ENCODE measurements at regions not wholly inside any gene's neighbourhood (a gene's known extent, or its start where the extent isn't known, plus 50 kb on each side); places are given as distances from the start of the nearest gene placed in this dataset.
"Not testable (repeated sequence)": the region's sequence is repeated elsewhere in the genome, so short reads cannot be mapped to it uniquely, and the experiment has no call there.

DNA sequence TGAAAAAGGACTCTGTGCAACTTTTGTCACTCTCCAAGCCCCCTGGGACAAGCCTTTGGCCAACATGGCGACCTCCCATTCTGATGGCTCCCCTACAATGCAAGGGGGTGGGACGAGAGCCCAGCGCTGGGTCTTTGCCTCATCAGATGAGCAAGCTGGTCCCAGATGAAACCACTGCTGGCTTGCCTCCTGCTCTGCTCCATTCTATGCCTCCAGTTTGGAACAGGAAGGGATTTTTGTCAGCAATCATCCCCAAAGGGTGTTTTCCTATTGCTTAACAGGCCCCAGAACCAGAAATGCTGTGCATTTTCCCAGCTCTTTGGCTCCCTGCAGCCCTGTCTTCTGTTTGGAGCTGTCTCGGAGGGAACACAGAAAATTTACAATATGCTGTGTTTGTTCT, 412.7 kb downstream of the MAFB start:
- no peak for DNase-seq (ENCODE audit: insufficient read length, low spot score, missing footprints)
- H3K4me2 ChIP-seq (ENCODE audit: insufficient read depth, low read length): no peak overlapping the region
- H3K36me3 ChIP-seq (ENCODE audit: insufficient read depth, low read length): no peaks in the 10 kb centered on the region
- no peaks in the 10 kb centered on the region for H4K20me1 ChIP-seq (ENCODE audit: insufficient read depth, low read length)
- no peaks in the 10 kb centered on the region for H3K79me2 ChIP-seq (ENCODE audit: insufficient read depth, low read length)
- H3K4me3 ChIP-seq (ENCODE audit: insufficient read depth, low read length): no peak overlapping the region
- no peak overlapping the region for H2AFZ ChIP-seq (ENCODE audit: low read length)
- no peaks in the 10 kb centered on the region for H3K4me1 ChIP-seq (ENCODE audit: insufficient read depth, low read length)
- TF ChIP-seq, protein P1, sequence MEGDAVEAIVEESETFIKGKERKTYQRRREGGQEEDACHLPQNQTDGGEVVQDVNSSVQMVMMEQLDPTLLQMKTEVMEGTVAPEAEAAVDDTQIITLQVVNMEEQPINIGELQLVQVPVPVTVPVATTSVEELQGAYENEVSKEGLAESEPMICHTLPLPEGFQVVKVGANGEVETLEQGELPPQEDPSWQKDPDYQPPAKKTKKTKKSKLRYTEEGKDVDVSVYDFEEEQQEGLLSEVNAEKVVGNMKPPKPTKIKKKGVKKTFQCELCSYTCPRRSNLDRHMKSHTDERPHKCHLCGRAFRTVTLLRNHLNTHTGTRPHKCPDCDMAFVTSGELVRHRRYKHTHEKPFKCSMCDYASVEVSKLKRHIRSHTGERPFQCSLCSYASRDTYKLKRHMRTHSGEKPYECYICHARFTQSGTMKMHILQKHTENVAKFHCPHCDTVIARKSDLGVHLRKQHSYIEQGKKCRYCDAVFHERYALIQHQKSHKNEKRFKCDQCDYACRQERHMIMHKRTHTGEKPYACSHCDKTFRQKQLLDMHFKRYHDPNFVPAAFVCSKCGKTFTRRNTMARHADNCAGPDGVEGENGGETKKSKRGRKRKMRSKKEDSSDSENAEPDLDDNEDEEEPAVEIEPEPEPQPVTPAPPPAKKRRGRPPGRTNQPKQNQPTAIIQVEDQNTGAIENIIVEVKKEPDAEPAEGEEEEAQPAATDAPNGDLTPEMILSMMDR (IDR thresholded peaks at IDR 0.05; ENCODE audit: extremely low read depth, low read depth, low read length): no peak
- H3K9me3 ChIP-seq (ENCODE audit: low read depth, low read length): no peaks in the 10 kb centered on the region
- H3K27ac ChIP-seq (ENCODE audit: low read depth, low read length): no peak overlapping the region
- no peaks in the 10 kb centered on the region for H3K27me3 ChIP-seq (ENCODE audit: insufficient read depth, low read length)

DNA sequence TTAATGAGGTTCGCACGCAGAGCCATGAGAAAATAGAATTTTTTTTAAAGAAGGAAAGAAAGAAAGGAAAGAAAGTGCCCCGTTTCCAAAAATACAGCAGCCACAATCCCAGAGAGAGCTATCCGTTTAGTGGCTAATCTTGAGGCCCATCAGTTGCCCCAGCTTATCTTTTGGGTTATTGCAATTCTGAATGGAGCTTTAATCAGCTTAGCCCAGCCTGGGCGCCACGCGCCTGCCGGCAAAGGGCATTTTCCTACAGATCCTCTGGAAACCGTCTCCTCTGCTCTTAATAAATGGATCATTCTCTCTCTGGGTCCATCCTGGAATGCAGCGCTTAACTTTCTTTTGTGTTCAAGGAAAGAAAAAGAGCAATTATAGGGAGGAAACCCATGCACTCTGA, 413.3 kb downstream of the MAFB start:
- Histone ChIP-seq H3K9me3 (ENCODE audit: low read depth, low read length) (no peaks in the 10 kb centered on the region), H3K79me2 (ENCODE audit: insufficient read depth, low read length) (no peaks in the 10 kb centered on the region), H3K36me3 (ENCODE audit: insufficient read depth, low read length) (no peaks in the 10 kb centered on the region), H3K27ac (ENCODE audit: low read depth, low read length) (no peak overlapping the region), H3K4me1 (ENCODE audit: insufficient read depth, low read length) (no peaks in the 10 kb centered on the region), H3K27me3 (ENCODE audit: insufficient read depth, low read length) (no peaks in the 10 kb centered on the region), H3K4me2 (ENCODE audit: insufficient read depth, low read length) (no peak overlapping the region), H4K20me1 (ENCODE audit: insufficient read depth, low read length) (no peaks in the 10 kb centered on the region), H3K4me3 (ENCODE audit: insufficient read depth, low read length) (no peak overlapping the region), H2AFZ (ENCODE audit: low read length) (no peak overlapping the region)
- DNase-seq (ENCODE audit: insufficient read length, low spot score, missing footprints): no peak
- TF ChIP-seq, protein P1 (IDR thresholded peaks at IDR 0.05; ENCODE audit: extremely low read depth, low read depth, low read length): no peak

DNA sequence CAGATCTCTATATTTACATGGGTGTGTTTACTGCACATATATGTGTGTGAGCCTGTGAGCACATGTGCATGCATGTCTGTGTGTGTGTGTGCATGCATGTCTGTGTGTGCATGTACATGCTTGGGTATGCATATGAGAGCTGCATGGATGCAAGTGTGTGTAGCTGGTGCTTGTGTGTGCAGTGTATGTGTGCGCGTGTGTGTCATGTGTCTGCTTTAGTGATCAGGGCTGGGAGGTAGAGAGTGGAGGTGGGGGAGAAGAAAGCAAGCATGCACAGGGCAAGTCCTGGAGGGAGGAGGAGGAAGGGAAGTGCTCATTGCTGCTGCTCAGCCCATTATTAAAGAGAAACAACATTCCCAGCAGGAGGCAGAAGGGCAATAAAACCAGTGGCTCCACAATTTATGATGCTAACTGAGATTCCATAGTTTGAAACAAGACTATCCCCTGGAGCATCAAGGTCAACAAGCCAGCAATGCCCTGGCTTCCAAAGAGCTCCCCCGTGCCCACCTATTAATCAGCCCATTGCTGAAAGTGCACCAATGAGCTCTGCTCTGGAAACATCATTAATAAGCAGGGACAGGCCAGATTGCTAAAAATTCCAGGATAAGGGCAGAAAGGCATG, 414.0 kb downstream of the MAFB start:
- Histone ChIP-seq H3K27me3 (ENCODE audit: insufficient read depth, low read length) (no peaks in the 10 kb centered on the region), H3K4me1 (ENCODE audit: insufficient read depth, low read length) (no peaks in the 10 kb centered on the region), H2AFZ (ENCODE audit: low read length) (no peak overlapping the region), H3K4me3 (ENCODE audit: insufficient read depth, low read length) (no peak overlapping the region), H4K20me1 (ENCODE audit: insufficient read depth, low read length) (no peaks in the 10 kb centered on the region), H3K4me2 (ENCODE audit: insufficient read depth, low read length) (no peak overlapping the region), H3K9me3 (ENCODE audit: low read depth, low read length) (no peaks in the 10 kb centered on the region), H3K79me2 (ENCODE audit: insufficient read depth, low read length) (no peaks in the 10 kb centered on the region), H3K36me3 (ENCODE audit: insufficient read depth, low read length) (no peaks in the 10 kb centered on the region), H3K27ac (ENCODE audit: low read depth, low read length) (no peak overlapping the region)
- TF ChIP-seq, protein P1 (IDR thresholded peaks at IDR 0.05; ENCODE audit: extremely low read depth, low read depth, low read length): no peak
- no peak for DNase-seq (ENCODE audit: insufficient read length, low spot score, missing footprints)

DNA sequence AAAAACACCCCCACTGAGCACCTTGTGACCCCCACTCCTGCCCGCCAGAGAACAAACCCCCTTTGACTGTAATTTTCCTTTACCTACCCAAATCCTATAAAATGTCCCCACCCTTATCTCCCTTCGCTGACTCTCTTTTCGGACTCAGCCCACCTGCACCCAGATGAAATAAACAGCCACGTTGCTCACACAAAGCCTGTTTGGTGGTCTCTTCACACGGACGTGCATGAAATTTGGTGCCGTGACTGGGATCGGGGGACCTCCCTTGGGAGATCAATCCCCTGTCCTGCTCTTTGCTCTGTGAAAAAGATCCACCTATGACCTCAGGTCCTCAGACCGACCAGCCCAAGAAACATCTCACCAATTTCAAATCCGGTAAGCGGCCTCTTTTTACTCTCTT, 419.8 kb downstream of the MAFB start:
- not testable (repeated sequence) for H3K79me2 ChIP-seq (ENCODE audit: insufficient read depth, low read length); H3K4me3 ChIP-seq (ENCODE audit: insufficient read depth, low read length); H3K4me2 ChIP-seq (ENCODE audit: insufficient read depth, low read length); H3K9me3 ChIP-seq (ENCODE audit: low read depth, low read length); H4K20me1 ChIP-seq (ENCODE audit: insufficient read depth, low read length); DNase-seq (ENCODE audit: insufficient read length, low spot score, missing footprints); H3K4me1 ChIP-seq (ENCODE audit: insufficient read depth, low read length); H2AFZ ChIP-seq (ENCODE audit: low read length); H3K27me3 ChIP-seq (ENCODE audit: insufficient read depth, low read length); H3K27ac ChIP-seq (ENCODE audit: low read depth, low read length); H3K36me3 ChIP-seq (ENCODE audit: insufficient read depth, low read length)
